H1 (cell line): ENCODE measurements at regions not wholly inside any gene's neighbourhood (a gene's known extent, or its start where the extent isn't known, plus 50 kb on each side); places are given as distances from the start of the nearest gene placed in this dataset.

Experiments used
- CTCF ChIA-PET: fragments of 300-600 bp; sonication (Branson Sonifier 250); formaldehyde crosslinking; loops from one replicate; lab custom pipeline; 2021; ENCODE audit not compliant: partially characterized antibody; lab: Charles Lee
- POLR2A ChIA-PET: fragments of 300-600 bp; sonication (Branson Sonifier 250); formaldehyde crosslinking; loops from one replicate; lab custom pipeline; 2021; ENCODE audit warnings: inconsistent platforms; ENCODE audit not compliant: partially characterized antibody; lab: Charles Lee
- DNase-seq, 2 experiments: peaks; one replicate each; pipeline versions ENCODE4 v3.0.0 to v3.0.0-alpha.2; 2010 to 2022; ENCODE audit warnings: low spot score in 2 of 2, low read depth in 1 of 2, mixed read lengths in 1 of 2
- FAIRE-seq: peaks from 2 replicates; lab custom pipeline; 2011; peaks lifted over from hg19 to GRCh38; lab: Jason Lieb, UNC
- H2AFZ ChIP-seq: 2 replicates; pipeline ENCODE4 v1.8.1; 2012; ENCODE audit warnings: low read length, inconsistent platforms
- H2AK5ac ChIP-seq: 2 replicates; pipeline ENCODE4 v1.6.1; 2013; ENCODE audit warnings: low read depth, low read length
- H2BK120ac ChIP-seq: replicated peaks from 2 replicates; pipeline ENCODE3; 2013; ENCODE audit warnings: low read depth, low read length, inconsistent platforms
- H2BK12ac ChIP-seq: 2 replicates; pipeline ENCODE4 v1.6.1; 2013; ENCODE audit warnings: low read depth, low read length
- H2BK15ac ChIP-seq: 2 replicates; pipeline ENCODE4 v1.6.1; 2013; ENCODE audit warnings: low read length
- H2BK20ac ChIP-seq: 2 replicates; pipeline ENCODE4 v1.6.1; 2013; ENCODE audit warnings: low read length
- H2BK5ac ChIP-seq: 2 replicates; pipeline ENCODE4 v1.6.1; 2013; ENCODE audit warnings: low read depth, low read length
- H3K14ac ChIP-seq: 2 replicates; pipeline ENCODE4 v1.6.1; 2013; ENCODE audit warnings: inconsistent platforms; ENCODE audit not compliant: insufficient read length
- H3K18ac ChIP-seq: 2 replicates; pipeline ENCODE4 v1.6.1; 2013; ENCODE audit warnings: low read length; ENCODE audit errors: extremely low read depth
- H3K23ac ChIP-seq: 2 replicates; pipeline ENCODE4 v1.6.1; 2013; ENCODE audit warnings: inconsistent platforms; ENCODE audit not compliant: insufficient read length
- H3K23me2 ChIP-seq: 2 replicates; pipeline ENCODE4 v1.6.1; 2013; ENCODE audit warnings: low read depth, low read length
- H3K27ac ChIP-seq: 2 replicates; pipeline ENCODE4 v1.6.1; 2011; ENCODE audit warnings: low read depth, low read length, inconsistent platforms
- H3K27me3 ChIP-seq, 4 experiments: replicated peaks in 1 of 4; 1 replicate in 1 of 4; 2 replicates in 3 of 4; pipeline versions ENCODE4 v1.6.1 to v1.8.1; 2011 to 2013; ENCODE audit warnings: low read length in 3 of 4, mild to moderate bottlenecking in 3 of 4, inconsistent platforms in 2 of 4, mixed read lengths in 2 of 4, moderate library complexity in 1 of 4; ENCODE audit not compliant: control insufficient read depth in 3 of 4, insufficient read depth in 3 of 4; ENCODE audit errors: extremely low read depth in 1 of 4
- H3K36me3 ChIP-seq, 4 experiments: 2 replicates each; pipeline versions ENCODE4 v1.6.1 to v1.8.1; 2011 to 2013; ENCODE audit warnings: mild to moderate bottlenecking in 4 of 4, low read length in 3 of 4, moderate library complexity in 2 of 4, control low read depth in 1 of 4, inconsistent platforms in 1 of 4; ENCODE audit not compliant: insufficient read depth in 4 of 4, control insufficient read depth in 2 of 4
- H3K4ac ChIP-seq: replicated peaks from 2 replicates; pipeline ENCODE3; 2013; ENCODE audit warnings: low read length, low read depth, mixed read lengths, inconsistent platforms; ENCODE audit not compliant: insufficient read length
- H3K4me1 ChIP-seq, 4 experiments: replicated peaks in 1 of 4; 1 replicate in 1 of 4; 2 replicates in 3 of 4; pipeline versions ENCODE4 v1.6.1 to v1.8.1; 2011 to 2013; ENCODE audit warnings: low read length in 3 of 4, inconsistent platforms in 2 of 4, mixed read lengths in 1 of 4; ENCODE audit not compliant: insufficient read depth in 4 of 4, control insufficient read depth in 3 of 4
- H3K4me2 ChIP-seq, 2 experiments: 2 replicates each; pipeline versions ENCODE4 v1.6.1 to v1.8.1; 2011 to 2013; ENCODE audit warnings: low read depth in 2 of 2, low read length in 2 of 2, control low read depth in 1 of 2, inconsistent platforms in 1 of 2, mild to moderate bottlenecking in 1 of 2; ENCODE audit not compliant: insufficient read depth in 1 of 2
- H3K4me3 ChIP-seq, 4 experiments: fragments of 200-600, 300-600 bp in 1 of 4; sonication (generic), shearing (Covaris generic), sonication (Bioruptor Twin) in 1 of 4; 2 replicates each; pipeline versions ENCODE4 v1.5.1 to v1.8.1; 2011 to 2016; ENCODE audit warnings: low read length in 4 of 4, low read depth in 3 of 4, control low read depth in 2 of 4, inconsistent platforms in 2 of 4, mild to moderate bottlenecking in 2 of 4, mixed read lengths in 1 of 4, moderate library complexity in 1 of 4; ENCODE audit not compliant: insufficient read depth in 2 of 4; ENCODE audit errors: extremely low read depth in 1 of 4
- H3K56ac ChIP-seq: replicated peaks from 2 replicates; pipeline ENCODE3; 2013; ENCODE audit warnings: low read depth, mild to moderate bottlenecking, mixed read lengths, low read length, inconsistent platforms; ENCODE audit not compliant: insufficient read length
- H3K79me1 ChIP-seq: 2 replicates; pipeline ENCODE4 v1.6.1; 2013; ENCODE audit warnings: low read depth, low read length, control low read depth
- H3K79me2 ChIP-seq, 2 experiments: 2 replicates each; pipeline versions ENCODE4 v1.6.1 to v1.8.1; 2012 to 2013; ENCODE audit warnings: low read length in 2 of 2, mild to moderate bottlenecking in 2 of 2, inconsistent platforms in 1 of 2; ENCODE audit not compliant: insufficient read depth in 2 of 2, control insufficient read depth in 1 of 2
- H3K9ac ChIP-seq, 4 experiments: replicated peaks in 1 of 4; 1 replicate in 1 of 4; 2 replicates in 3 of 4; pipeline versions ENCODE4 v1.6.1 to v1.8.1; 2011 to 2013; ENCODE audit warnings: low read depth in 3 of 4, low read length in 3 of 4, control low read depth in 2 of 4, mild to moderate bottlenecking in 2 of 4, moderate library complexity in 2 of 4, inconsistent platforms in 1 of 4; ENCODE audit errors: extremely low read depth in 1 of 4
- H3K9me3 ChIP-seq, 2 experiments: 2 replicates each; pipeline versions ENCODE4 v1.6.1 to v1.8.1; 2012 to 2013; ENCODE audit warnings: mild to moderate bottlenecking in 2 of 2, moderate library complexity in 2 of 2, control low read depth in 1 of 2, inconsistent platforms in 1 of 2, low read depth in 1 of 2, low read length in 1 of 2, mixed read lengths in 1 of 2; ENCODE audit not compliant: insufficient read depth in 2 of 2
- H4K20me1 ChIP-seq, 2 experiments: replicated peaks in 1 of 2; 2 replicates each; pipeline versions ENCODE3 to v1.8.1; 2011 to 2013; ENCODE audit warnings: inconsistent platforms in 2 of 2, low read length in 2 of 2, mild to moderate bottlenecking in 1 of 2; ENCODE audit not compliant: insufficient read depth in 2 of 2, control insufficient read depth in 1 of 2
- H4K5ac ChIP-seq: 2 replicates; pipeline ENCODE4 v1.6.1; 2013; ENCODE audit warnings: low read length, low read depth, mixed read lengths, inconsistent platforms; ENCODE audit not compliant: insufficient read length
- H4K8ac ChIP-seq: 2 replicates; pipeline ENCODE4 v1.8.0; 2013; ENCODE audit warnings: mild to moderate bottlenecking, moderate library complexity, low read length, inconsistent platforms; ENCODE audit not compliant: insufficient read depth; ENCODE audit errors: extremely low read depth
- H4K91ac ChIP-seq: replicated peaks from 2 replicates; pipeline ENCODE3; 2013; ENCODE audit warnings: low read length, mixed read lengths, inconsistent platforms; ENCODE audit not compliant: insufficient read length
- BACH1 ChIP-seq: IDR thresholded peaks from 2 replicates; pipeline ENCODE4 v1.6.1; 2012; ENCODE audit warnings: low read length, improper control_type of control experiment
- CEBPB ChIP-seq: IDR thresholded peaks from 2 replicates; pipeline ENCODE4 v1.6.1; 2012; ENCODE audit warnings: low read depth, low read length
- JUND ChIP-seq: IDR thresholded peaks from 2 replicates; pipeline ENCODE4 v1.6.1; 2011; ENCODE audit warnings: mild to moderate bottlenecking, improper control_type of control experiment, low read length
- POU5F1 ChIP-seq: IDR thresholded peaks from 2 replicates; pipeline ENCODE4 v1.6.1; 2011; ENCODE audit warnings: low read depth, mild to moderate bottlenecking, low read length, moderate library complexity
- SAP30 ChIP-seq: fragments of 300-600 bp; sonication (generic); IDR thresholded peaks from 2 replicates; pipeline ENCODE4 v1.7.1; 2012; ENCODE audit warnings: low read length, moderate library complexity, mild to moderate bottlenecking, inconsistent platforms; ENCODE audit not compliant: insufficient read depth, insufficient replicate concordance
- SP4 ChIP-seq: IDR thresholded peaks from 2 replicates; pipeline ENCODE4 v1.6.1; 2012; ENCODE audit warnings: low read length, inconsistent platforms
- SUZ12 ChIP-seq: fragments of 200-600 bp; sonication (generic); IDR thresholded peaks from 2 replicates; pipeline ENCODE4 v1.6.1; 2012; ENCODE audit warnings: mild to moderate bottlenecking, inconsistent platforms, low read length, moderate library complexity, mixed read lengths
- WGBS, 2 experiments: shearing (Covaris generic) in 1 of 2; methylation state at CpG; one replicate each; pipeline versions ENCODE4 v1.1.6 to v1.1.7; 2013 to 2015; ENCODE audit warnings: low lambda C conversion rate in 2 of 2, mixed read lengths in 2 of 2, inconsistent platforms in 1 of 2, low coverage in 1 of 2, missing lambda C conversion rate in 1 of 2; ENCODE audit not compliant: insufficient replicate concordance in 2 of 2, insufficient coverage in 1 of 2, insufficient read length in 1 of 2; ENCODE audit errors: extremely low coverage in 1 of 2, missing lambda C conversion rate in 1 of 2; 5-methylcytosine and 5-hydroxymethylcytosine counted together
- TF ChIP-seq, protein P1 (sequence below): IDR thresholded peaks from 2 replicates; pipeline ENCODE4 v1.6.1; 2012; ENCODE audit warnings: inconsistent platforms

DNA sequence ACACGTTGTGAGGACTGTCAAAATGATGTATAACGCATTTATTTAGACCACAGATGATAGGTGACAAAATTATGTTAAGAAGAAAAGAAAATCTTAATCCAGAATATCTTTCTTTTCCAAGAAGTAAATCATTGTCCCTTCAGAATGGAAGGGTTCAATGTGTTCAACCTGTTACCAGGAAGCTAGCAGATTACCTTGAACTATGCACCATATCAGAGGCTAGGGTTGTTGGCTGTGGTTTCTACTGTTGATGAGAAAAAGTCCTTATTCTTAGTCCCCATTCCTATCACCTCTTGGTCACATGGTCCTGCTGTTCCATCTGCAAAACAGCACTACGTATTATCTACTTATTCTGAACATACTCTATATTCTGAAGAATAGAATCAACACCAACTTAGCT lies 339.5 kb upstream of the CADM1 start:
- Histone ChIP-seq H3K9me3 (no peaks in the 10 kb centered on the region), H4K91ac (no peak overlapping the region), H3K56ac (no peak overlapping the region), H4K5ac (no peak overlapping the region), H3K23ac (no peak overlapping the region), H3K4me3 (no peak overlapping the region), H2BK20ac (no peak overlapping the region), H2BK12ac (no peak overlapping the region), H3K4me2 (no peak overlapping the region), H3K36me3 (no peaks in the 10 kb centered on the region), H4K20me1 (no peaks in the 10 kb centered on the region), H3K23me2 (no peaks in the 10 kb centered on the region), H3K14ac (no peak overlapping the region), H3K9ac (no peak overlapping the region), H3K79me1 (no peaks in the 10 kb centered on the region), H3K79me2 (no peaks in the 10 kb centered on the region), H3K27ac (no peak overlapping the region), H2BK15ac (no peak overlapping the region), H2BK5ac (no peak overlapping the region), H4K8ac (no peak overlapping the region), H3K4me1 (no peaks in the 10 kb centered on the region), H2AFZ (no peak overlapping the region), H2AK5ac (no peak overlapping the region), H3K4ac (no peak overlapping the region), H2BK120ac (no peak overlapping the region), H3K27me3 (no peaks in the 10 kb centered on the region), H3K18ac (no peak overlapping the region)
- TF ChIP-seq SAP30, result no peak
- TF ChIP-seq SP4, result no peak
- TF ChIP-seq, protein P1, sequence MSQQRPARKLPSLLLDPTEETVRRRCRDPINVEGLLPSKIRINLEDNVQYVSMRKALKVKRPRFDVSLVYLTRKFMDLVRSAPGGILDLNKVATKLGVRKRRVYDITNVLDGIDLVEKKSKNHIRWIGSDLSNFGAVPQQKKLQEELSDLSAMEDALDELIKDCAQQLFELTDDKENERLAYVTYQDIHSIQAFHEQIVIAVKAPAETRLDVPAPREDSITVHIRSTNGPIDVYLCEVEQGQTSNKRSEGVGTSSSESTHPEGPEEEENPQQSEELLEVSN, result no peak
- no peak for TF ChIP-seq CEBPB
- no peak for TF ChIP-seq POU5F1
- no peak for TF ChIP-seq BACH1
- TF ChIP-seq SUZ12, result no peak
- TF ChIP-seq JUND, result no peak
- no peak for FAIRE-seq
- POLR2A ChIA-PET, result no interaction called here
- WGBS, 2 experiments, result 81% methylated on average over 3 of the region's 3 CpGs; no CpG with 5 or more reads in 1 of the 2 experiments
- DNase-seq, result no peak
- CTCF ChIA-PET, result interaction anchor here (1.3 kb wide), 1 partner anchor 82 kb away, joined by 4 read pairs; no protein-coding TSS in a partner anchor
